ENCODE measurements at regions not wholly inside any gene's neighbourhood (a gene's known extent, or its start where the extent isn't known, plus 50 kb on each side); places are given as distances from the start of the nearest gene placed in this dataset.
"Not testable (repeated sequence)": the region's sequence is repeated elsewhere in the genome, so short reads cannot be mapped to it uniquely, and the experiment has no call there.

DNA sequence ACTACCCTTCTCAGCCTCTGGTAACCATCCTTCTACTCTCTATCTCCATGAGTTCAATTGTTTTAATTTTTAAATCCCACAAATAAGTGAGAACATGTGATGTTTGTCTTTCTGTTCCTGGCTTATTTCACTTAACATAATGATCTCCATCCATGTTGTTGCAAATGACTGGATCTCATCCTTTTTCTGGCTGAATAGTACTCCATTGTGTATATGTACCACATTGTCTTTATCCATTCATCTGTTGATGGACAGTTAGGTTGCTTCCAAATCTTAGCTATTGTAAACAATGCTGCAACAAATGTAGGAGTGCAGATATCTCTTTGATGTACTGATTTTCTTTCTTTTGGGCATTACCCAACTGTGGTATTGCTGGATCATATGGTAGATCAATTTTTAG is 103.0 kb downstream of the CARTPT start:
- DNase-seq: not testable (repeated sequence)

DNA sequence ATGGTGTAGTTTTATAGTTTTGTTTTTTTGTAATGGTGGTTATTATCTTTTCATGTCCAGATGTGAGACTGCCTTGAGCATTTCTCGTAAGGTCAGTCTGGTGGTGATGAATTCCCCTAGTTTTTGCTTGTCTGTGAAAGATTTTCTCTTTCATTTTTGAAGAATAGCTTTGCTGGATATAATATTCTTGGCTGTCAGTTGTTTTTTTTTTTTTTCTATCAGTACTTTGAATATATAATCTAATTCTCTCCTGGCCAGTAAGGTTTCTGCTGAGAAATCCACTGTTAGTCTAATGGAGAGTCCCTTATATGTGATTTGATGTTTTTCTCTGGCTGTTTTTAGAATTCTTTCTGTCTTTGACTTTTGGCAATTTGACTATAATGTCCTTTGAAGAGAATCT is 106.9 kb downstream of the CARTPT start:
- DNase-seq: no peak

DNA sequence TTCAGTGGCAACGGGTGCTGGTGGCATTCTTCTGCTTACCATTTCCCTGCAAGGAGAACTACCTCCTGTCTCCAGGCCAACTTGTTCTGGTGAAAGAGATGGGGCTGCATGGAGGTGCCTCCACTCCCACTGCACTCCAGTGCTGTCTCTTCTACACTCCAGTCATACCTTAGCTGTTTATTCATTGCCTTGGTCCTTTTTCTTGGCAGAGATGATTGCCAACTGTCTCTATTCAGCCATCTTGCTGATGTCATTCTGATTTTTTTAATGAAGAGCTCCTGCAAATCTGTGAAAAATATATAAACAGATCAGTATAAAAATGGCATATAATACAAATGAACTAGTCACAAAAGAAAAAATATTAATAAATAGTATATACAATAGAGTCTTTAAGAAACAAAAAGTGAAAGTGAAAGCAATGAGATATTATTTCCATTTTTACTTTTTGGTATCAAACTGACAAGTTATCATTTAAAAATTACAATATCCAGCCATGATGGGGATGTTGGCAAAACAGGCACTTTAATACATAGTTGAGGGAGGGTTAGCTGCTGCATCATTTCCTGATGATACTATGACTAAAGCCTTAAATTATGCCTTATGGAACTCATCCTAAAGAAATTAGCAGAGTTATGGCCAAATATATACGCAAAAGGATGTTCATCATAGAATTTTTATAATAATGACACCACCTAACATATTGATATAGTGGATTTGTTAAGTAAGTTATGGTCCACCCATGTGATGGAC is 109.4 kb downstream of the CARTPT start:
- DNase-seq: no peak

DNA sequence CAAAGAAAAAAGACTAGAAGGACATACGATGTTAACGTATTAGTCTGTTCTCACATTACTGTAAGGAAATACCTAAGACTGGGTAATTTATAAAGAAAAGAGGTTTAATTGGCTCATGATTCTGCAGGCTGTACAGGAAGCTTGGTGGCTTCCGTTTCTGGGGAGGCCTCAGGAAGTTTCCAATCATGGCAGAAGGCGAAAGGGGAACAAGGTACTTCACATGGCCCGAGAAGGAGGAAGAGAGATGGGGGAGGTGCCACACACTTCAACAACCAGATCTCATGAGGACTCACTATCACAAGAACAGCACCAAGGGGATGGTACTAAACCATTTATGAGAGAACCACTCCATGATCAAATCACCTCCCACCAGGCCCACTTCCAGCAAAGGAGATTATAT is 110.1 kb downstream of the CARTPT start:
- no peak for DNase-seq

DNA sequence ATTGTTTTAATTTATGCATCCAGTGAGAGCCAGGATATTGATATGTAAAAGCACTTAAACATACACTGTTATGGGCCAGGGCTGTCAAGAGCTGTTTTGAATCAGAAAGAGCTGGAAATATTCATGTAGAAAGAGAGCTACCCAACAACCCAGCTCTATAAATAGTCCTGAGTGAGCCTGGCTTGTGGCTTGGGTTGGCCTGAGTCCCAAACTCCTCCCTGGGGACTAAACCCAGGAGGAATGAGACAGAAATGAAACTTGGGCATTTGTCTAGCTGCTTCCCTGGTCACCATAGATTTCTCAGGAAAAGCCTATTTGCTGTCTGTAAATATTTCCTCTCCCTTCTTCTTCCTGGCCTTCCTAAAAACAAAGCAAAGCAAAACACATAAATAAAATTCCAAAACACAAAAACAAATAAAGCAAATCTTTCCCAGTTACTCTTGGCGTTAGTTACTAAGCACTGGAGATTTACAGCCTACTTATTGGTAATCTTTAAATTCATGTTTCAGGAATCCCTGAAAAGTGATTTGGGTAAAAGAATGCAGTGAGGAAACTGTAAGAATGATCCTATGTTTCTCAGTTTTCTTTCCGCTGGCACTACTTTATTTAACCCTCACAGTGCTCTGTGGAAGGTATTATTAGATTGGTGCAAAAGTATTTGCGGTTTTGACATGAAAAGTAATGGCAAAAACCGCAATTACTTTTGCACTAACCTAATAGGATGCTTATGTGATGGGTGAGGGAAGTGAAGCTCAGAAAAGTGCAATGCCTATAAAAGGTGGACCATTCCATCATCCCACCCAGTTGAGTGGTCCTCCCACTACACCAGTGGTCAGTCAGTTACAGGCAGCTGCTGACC is 111.8 kb downstream of the CARTPT start:
- no peak for DNase-seq

DNA sequence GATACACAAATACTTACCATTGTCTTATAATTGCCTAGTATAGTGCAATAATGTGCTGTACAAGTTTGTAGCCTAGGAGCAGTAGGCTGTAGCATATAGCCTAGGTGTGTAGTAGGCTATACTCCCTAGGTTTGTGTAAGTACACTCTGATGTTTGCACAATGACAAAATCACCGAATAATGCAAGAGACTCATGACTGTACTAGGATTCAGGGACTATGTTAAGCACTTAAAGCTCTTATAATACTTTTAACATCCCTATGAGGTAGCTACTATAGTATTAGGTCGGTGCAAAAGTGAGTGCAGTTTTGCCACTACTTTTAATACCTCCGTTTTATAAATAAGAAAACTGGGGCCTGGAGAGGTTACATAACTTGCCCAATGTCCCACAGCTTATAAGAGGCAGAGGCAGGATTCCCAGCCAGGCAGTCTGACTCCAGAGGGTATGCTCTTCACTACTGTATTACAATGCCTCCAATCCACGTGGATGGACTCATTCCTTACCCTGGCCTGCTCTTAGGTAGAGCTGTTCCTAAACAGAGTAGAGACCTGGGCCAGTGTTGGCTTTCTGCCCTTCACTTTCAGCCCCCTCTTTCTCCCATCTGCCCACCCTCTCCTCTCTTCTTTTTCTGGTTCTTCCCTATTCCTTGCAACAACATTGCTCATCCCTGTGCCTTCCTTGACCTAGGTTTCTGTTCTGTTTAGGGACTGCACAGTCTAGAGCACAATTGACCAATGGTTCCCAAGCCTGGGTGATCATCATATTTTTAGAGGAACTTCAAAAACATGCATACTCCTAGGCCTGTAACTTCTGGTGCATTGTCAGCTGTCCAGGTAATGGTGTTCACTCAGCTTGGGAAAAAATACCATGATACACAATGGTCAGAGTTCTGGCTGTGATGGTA is 114.0 kb downstream of the CARTPT start:
- DNase-seq: no peak

DNA sequence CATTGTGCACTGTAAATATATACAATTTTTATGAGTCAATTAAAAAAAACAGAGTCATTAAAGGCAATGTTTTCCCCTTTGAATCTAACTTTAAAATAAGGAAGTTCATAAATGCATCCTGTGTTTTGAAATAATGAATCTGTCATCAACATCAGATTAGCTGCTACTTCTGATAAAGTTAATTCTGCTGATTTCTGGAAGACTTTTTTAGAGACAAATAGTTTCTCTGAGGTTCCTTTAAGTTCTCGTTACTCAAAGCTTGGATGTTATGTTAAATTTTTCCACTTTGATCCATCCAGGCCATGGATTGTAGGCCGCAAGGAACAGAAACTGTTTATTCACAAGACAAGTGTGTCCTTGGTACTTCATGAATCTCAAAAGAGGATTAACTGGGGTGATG is 115.5 kb downstream of the CARTPT start:
- no peak for DNase-seq

DNA sequence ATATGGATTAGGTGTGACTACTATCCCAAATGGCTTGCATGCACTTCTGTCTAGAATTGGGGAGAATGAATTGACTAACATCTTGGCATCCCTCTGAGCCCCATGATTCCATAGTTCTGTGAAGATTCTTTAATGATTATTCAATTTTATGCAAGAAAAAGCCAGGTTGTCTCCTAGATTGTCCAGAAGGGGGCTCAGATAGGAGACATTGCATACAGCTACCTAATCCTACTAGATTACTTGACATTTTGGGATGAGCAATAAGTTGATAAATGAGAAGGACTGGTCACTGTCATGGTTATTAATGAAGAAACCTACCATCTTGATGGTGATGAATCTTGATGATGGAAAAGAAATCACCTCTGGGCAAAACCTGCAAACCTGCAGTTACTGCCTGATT is 117.0 kb downstream of the CARTPT start:
- no peak for DNase-seq

DNA sequence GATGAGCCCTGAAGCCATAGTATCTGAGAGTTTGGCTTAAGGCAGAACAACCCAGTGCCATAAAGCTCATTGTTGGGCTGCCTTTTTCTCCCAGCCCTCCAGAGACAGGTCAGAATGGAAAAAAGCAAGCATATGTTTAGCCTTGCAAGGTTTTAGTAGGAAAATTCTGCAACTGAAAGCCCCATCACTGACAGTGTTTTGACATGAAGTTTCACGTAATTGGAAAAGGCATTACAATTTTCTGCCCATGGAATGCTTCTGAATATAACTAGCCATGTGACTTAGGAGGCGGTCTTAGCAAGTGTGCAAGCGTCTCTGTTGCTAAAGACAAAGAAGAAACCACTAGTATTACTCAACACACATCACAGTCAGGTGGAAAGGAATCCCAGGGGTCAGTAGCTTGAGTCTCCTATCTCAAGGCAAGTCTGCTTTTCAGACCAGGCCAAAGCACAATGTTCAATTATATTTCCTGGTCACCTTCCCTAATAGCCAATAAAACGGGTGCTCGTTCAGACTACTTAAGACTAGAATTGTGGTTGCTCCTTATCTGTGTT is 117.6 kb downstream of the CARTPT start:
- DNase-seq: no peak

DNA sequence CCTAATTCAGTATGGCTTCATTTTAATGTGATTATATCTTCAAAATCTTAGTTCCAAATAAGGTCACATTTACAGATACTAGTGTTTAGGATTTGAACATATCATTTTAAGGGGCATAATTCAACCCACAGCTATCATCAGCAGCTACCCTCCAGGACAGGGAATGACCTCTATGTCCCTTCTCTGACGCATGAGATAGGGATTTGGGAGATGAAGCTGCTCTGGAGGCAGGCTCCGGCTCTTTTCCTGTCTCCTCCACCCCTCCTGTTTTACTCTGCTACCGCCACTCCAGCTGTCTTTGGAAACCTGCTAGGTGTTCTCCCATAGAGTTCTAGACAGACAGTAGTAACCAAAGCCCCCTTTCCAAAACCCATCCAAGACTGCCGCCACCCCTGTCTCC is 119.2 kb downstream of the CARTPT start:
- no peak for DNase-seq

DNA sequence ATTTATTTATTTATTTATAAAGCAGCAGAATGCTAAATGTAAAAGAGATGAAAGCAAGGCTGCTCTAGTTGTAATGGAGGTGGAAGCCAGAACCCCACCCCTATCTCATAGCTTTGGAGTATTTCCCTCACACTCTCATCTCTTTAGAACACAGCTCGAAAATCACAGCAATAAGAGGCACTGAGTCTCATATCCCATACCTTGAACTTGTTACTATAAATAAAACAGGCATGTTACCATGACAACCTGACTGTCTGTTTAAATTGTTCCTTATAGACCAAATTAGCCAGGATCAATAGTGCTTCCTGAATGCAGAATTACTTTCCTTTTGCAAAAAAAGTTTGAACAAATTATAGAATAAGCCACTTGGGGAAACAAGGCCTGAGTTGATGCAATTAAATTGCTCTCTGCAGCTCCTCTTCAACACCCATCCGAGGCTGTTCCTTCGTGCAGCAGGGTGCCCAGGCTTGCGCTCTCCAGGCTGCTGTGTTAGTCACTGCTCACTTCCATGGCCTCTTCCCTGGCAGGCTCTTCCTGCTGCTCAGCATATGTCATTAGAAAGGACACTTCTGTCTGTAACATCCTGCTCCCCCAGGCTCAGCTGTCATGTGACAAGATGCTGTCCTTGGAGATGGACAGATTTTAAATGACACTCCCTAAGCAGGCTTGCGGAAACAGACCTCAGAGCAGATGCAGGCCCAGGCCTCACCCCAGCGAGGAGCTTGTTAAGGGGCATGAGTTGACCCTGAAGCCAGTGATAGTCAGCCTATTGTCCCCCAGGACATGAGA is 120.2 kb downstream of the CARTPT start:
- DNase-seq: no peak

DNA sequence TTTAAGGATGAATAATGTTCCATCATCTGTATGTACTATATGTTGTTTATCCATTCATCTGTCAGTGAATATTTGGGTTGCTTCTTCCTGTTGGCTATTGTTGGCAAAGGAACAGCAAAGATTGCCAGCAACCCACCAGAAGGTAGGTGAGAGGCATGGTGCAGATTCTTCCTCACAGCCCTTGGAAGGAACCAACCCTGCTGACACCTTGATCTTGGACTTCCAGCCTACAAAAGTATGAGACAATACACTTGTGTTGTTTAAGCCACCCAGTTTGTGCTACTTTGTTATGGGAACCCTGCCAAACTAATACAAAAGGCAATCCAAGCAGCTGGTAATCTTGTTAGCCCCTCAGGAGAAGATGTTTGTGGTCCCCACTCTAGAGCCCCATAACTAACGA is 122.0 kb downstream of the CARTPT start:
- DNase-seq: no peak

DNA sequence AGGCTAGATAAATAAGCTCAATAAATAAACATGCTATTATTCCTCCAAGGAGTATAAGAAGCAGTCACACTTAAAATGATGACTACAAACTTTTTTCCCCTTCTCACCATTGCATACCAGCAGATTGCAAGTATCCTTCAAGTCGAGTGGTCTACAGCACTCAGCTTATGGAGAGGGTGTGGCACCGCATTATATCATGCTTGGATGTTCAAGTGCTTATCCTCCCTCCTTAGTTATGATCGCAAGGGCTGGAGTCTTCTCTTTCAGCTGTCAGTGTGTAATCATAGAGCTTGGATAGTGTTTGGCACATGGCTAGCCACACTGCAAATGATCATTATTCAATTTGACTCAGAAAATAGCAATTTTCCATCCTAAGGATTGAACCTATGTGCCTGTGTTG is 124.0 kb downstream of the CARTPT start:
- DNase-seq: no peak

DNA sequence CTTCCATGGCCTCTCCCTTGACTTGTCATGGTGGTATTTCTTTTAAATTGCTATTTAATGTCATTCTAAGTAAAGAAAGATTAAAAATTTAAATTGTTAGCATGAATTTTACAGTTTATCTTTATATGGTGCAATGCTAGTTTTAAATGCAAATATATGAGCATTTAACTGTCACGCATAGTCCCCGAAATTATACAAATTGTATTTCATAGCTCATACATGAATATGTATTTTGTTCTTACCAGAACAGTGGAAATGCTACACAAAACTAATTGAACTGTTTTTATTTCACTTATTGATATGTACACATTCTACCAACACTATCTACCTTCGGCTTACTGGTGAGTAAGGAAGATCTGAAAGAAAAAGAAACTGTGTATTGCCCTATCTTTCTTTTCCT is 125.8 kb downstream of the CARTPT start:
- DNase-seq: no peak

DNA sequence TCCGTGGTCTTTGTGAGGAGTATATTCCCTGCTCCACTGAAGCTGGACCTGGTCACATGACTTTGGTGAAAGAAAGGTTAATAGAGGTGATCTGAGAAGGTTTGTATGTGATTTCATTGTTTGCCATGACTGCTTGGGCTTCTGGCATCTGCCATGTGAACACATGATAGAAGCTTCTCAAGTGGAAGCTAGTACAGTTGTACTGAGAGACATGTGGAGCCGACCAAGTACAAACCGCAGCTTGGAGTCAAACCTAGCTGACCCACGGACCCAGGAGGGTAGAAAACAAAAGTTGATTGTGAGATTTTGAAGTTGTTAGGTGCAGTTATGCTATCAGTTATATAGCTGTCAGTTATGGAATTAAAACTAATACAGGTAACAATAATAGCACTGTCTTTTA is 140.4 kb downstream of the CARTPT start:
- no peak for DNase-seq

DNA sequence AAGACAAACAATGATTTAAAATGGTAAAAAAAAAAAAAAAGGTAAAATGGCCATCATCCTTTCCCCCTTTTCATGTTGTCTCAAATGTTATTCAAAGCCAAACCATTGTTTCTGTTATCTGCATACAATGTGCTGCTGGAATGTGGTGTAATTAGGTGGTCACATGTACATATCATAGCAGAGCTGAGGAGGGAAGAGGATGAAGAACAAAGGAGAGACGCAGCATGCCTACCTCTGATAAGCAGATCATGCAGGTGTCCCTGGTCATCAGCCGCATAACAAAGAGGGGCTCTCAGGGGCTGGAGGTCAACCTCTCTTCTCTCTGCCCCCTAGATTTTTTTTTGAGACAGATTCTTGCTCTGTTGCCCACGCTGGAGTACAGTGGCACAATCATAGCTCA is 141.0 kb downstream of the CARTPT start:
- DNase-seq: no peak

DNA sequence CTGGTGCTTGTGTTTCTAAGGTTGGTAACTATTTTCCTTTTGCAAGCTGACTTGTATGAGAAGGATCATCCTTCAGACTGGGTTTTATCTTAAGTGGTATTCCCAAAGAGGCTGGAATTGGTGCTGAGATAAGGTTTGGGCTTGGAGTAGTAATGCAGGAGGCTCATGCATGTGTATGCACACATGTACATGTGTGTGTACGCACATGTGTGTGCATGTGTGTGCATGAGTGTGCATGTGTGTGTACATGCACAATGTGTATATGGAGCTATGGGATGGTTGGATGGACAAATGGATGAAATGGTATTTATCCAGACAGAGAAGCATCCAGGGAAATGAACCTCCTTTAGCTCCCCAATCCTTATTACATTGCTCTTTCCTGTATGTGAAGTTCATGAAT is 142.6 kb downstream of the CARTPT start:
- DNase-seq: no peak

DNA sequence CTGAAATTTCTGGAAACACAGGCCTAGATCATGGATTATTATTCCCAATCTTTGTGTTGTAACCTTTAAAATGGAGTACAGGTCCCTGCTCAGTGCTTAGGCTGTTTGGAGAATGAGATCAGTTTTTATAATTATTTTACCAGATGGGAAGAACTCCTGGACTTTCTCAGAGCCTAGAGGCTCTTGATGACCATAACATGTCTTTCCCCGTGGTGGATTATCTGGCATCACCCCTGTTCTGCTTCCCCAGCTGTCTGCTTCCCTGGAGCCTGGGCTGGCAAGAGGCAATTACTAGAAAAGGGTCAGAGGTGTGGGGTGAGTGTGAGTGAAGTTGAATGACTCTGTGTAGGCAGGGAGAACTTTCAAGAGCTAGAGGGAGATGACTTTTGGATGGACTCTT is 143.0 kb downstream of the CARTPT start:
- DNase-seq: no peak

DNA sequence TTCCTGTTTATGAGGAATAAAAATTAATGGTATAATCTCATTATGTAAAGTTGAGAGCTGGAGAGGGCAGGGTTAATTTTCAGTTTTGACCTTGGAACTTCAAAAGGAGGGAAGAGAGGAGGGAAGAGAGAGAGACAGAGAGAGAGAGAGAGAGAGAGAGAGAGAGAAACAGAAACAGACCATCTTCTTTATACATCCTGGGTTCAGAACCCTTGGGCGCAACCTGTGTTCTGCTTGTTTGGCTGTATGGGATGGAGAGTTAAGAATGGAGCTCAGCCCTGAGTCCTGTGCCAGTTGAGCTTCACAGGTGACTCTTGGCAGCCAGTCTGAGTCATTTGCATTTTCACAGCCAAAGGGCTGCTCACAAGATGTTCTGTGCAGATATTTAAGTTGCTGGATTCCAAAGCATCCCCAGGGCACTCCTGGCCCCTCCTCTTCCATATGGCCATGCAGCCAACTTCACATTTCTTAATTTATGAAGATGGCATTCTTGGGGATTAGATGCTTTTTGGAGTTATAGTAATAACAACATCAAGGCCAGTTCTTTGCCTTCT is 143.5 kb downstream of the CARTPT start:
- no peak for DNase-seq

DNA sequence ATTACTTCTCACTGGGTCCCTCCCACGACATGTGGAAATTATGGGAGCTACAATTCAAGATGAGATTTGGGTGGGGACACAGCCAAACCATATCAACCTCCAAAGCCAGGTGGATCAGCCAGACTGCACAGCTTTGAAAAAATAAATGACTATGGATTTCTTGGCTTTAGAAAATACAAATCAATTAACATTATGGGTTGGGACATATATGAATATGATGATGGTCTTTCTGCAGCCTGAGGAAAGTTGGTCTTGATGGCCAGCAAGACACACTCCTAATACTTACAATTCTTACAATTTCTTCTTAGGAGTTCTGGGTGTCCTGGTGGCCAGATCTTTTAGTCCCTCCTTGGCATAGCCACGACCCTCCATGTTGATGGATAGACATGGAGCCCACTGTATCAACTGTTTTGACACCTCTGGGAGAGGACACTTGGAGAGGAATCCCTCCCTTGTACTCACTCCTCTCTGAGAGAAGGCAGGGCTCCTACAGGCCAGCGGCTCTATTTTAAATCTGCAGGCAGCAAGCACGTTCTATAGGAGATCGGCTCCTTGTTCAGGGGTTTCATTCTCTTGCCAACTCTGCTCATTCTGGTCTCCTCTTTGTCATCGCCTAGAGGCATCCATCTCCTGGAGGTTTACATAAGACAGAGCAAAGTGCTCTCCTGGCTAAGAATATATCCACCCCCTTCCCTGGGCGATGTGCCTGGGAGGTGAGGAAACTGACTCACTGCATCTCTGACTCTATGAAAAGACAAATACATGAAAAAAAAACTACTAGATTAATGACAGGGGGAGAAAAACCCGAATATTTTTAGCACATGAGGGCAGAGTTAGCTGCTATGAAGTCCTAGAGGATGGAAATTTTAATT is 145.9 kb downstream of the CARTPT start:
- no peak for DNase-seq

Measured in CD4-positive, alpha-beta T cell treated with Interleukin-4 for 1 hour (primary cell).